Activated naive CD4-positive, alpha-beta T cell (primary cell): ENCODE measurements at regions not wholly inside any gene's neighbourhood (a gene's known extent, or its start where the extent isn't known, plus 50 kb on each side); places are given as distances from the start of the nearest gene placed in this dataset.
"Not testable (repeated sequence)": the region's sequence is repeated elsewhere in the genome, so short reads cannot be mapped to it uniquely, and the experiment has no call there.

ENCODE experiments used
- DNase-seq, 4 experiments: peaks; one replicate each; lab custom pipeline; 2025; lab: John Stamatoyannopoulos, UW

DNA sequence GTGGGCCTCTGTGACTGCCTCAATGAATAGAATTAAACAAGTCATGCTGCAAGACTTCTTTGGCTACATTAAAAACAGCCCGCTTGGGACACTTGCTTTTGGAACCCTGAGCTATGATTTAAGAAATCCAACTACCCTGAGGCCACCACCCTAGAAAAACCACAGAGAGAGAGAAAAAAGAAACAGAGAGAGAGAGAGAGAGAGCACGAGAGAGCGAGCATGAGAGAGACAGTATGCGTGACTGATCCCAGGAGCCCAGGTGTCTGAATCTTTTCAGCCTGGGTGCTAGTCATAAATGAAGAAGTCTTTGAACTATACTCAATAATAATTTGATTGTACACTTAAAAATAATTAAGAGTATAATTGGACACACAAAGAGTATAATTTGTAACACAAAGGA is 123.1 kb upstream of the FREM1 start:
- no peak for DNase-seq

DNA sequence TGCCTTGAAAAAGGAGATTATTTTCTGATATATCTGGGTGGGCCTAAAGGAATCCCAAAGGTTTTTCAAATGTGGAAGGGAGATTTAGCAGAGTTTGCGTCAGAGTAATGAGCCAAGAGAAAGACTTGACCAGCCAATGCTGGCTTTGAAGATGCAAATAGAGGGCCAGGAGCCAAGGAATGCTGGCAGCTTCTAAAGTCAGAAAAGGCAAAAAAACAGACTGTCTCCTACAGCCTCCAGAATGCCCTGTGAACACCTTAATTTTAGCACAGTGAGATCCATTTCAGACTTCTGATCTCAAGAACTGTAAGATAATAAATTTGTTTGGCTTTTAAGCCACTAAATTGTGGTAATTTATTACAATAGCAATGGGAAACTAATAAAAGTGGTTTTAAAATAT is 122.6 kb upstream of the FREM1 start:
- DNase-seq = no peak

DNA sequence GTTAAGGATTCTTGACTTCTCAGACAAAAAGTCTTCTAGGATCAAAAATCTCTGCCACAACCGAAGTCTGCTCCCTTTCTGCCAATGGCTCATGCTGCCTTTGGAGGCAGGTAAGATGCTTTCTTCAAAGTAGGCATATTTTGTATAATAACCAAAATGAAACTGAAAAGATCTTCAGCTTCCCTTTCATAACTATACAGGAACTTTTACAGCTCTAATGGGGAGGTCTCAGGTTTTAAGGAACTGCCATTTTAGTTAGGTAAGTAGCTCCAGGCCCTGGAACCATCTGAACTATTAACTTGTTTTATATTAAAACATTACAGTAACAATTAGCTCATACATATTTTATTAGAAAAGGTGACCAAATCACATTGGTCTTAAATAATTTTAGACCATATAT is 110.9 kb upstream of the FREM1 start:
- DNase-seq = no peak

DNA sequence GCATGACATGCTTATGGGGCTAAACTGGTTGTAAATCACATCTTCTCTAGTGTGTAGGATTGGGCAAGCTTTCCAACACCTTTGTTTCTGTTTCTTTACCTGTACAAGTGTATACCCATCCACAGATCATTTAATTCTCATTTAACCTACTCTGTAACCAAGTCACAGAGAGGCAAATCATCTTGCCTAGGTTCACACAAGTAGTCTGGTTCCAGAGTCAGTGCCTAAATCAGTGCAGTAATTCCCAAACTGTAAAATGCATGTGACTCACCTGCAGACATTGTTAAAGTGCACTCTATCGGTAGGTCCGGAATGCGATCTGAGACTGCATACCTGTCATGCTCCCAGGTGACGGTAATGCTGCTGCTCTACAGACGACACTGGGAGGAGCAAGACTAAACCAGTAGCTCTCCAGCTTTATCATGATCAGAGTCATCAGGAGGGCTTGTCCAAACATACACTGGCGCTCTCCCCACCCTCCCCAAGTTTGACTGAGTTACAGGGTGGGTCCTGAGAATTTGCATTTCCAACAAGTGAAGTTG is 107.9 kb upstream of the FREM1 start:
- no peak for DNase-seq

DNA sequence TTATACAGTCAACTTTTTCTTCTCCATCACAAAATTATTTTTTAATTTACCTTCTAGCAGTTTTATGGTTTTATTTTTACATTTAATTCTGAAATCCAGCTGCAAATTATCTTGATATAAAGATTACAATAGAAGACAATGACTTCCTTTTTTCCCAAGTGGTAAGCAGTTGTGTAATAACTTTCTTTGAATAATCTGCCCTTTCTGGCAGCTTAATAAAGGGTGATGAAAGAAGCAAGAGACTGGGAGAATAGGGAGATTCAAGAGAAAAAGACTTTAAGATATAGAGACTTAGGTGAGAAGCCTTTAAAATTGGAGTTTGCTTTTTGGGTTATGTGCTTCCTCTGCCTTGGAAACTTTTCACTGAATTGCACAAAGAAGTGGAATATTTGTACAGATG is 100.4 kb upstream of the FREM1 start:
- DNase-seq = no peak

DNA sequence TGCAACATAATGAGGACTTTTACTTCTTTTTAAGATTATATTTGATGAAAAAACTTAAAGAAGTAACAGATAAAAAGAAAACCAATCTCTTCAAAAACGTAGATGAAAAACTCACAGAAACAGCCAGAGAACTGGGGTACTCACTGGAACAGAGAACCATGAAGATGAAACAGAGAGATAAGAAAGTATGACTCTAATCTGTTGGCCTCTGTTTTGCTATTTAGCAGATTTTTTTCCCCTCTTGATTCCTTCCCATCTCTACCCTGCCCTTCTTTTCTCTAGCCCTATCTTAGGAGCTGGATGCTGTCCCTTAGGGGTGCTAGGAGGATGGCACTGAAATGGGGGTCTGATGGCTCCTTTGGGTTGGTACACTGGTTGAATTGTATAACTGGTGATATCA is 97.5 kb upstream of the FREM1 start:
- DNase-seq = no peak

DNA sequence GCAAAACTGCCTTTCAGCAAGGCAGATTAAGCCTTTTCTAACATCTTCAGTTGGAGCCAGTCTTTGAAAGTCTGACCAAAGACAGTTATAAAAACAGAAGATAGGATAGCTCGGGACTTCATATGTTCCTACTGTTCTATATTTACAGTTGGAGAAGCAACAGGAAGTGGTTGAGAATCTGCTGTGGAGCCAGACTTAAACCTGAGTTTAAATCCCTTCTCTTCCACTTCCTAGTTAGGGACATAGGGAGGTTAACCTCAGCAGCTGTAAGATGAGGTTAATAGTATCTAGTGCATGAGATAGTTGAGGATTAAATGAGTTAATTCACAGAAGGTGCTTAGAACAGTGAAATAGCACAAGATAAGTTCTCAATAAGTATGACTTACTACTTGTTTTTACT is 84.5 kb upstream of the FREM1 start:
- no peak for DNase-seq

DNA sequence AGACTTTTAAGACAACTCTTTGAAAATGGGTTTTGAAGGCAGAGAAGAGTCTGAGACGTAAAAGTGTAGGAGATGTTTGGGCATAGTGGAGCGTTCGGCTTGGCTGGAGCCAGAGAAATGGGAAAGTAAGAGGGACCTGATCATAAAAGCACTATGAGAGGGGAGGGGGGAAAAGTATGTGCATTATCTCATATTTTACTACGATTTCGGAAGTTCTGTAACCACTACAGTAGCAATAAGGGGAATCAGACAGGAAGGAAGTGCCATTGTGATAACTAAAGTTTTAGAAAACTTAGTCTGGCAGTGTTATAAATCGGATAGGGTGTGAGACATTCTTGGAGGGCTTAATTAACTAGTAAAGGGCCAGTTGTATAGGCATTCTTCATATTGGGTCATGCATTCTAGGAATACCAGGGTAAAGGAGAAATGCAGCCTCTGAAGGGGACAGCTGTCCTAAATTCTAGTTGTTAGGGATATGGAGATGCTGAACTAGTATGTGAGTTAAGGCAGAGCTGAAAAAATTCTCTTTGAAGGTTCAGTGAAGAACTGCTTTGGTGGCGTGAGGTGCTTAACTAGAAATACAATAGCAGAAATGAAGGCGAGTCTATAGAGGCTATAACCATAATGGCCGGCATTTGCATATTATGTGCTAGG is 83.8 kb upstream of the FREM1 start:
- no peak for DNase-seq

DNA sequence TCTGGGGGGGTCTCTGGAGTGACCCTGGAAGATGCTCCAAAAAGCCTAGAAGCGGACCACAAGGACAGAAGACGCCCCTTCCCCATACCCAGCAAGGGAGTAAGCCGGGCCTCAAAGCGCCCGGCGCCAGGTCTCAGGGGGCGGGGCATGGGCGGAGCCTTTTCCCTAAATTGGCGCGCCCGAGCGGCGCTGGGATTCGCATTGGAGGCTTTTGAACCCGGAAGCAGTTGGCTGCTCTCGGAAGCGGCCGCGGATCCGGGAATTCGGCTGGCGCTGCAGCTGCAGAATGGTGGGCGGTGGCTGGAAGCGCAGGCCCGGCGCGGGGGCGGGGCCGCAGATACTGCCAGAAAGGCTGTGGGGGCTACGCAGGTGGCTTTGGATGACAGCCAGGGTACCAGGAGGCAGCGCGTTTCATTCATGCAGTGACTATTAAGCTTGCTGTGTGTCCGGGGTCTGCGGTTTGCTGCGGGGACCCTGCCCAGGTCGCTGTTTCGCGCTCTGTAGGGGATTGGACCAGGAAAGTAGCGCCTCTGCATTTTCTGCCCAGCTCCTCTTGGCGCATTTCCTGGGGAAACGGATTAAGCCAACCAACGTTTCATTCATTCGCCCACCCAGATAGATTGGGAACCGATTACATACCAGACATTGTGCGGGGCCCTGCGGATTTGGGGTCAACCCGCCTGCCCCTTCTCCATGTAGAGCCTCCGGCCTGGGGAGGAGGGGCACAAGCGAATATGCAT is 83.0 kb upstream of the FREM1 start:
- peak in 2 of 4 experiments; percentile 10 to 36 for DNase-seq

DNA sequence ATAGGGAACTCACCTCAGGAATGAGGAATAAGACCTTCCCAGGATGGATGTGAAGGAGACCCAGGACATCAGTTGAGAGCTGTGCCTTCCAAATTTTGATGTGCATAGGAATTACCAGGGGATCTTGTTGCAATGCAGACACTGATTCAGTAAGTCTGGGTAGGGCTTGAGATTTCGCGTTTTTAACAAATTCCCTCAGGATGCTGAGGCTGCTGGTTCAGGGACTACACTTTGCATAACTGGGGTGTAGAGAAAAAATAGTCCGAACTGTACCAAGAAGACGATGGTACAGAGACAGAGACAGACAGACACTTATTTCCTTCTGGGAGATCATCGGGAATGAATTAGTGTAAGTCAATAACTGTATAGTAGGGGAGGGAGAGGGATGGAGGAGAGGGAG is 82.3 kb upstream of the FREM1 start:
- no peak for DNase-seq

DNA sequence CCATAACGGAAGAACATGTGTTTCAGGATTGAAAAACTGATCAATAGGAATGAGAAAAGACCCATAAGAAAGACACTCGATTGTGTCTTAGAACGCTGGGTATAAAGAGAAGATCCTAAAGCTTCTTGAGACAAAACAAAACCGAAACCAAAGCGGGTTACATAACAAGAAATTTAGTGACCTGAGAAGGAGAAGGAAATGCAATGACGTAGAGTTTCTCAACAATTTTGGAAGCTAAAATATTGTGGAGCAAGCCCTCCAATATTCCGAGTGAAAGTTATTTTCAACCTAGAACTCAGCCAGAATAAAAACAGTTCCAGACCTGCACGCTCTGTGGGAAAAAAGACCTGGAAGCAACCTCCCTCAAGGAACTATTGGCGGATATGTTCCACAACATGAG is 81.9 kb upstream of the FREM1 start:
- no peak for DNase-seq

DNA sequence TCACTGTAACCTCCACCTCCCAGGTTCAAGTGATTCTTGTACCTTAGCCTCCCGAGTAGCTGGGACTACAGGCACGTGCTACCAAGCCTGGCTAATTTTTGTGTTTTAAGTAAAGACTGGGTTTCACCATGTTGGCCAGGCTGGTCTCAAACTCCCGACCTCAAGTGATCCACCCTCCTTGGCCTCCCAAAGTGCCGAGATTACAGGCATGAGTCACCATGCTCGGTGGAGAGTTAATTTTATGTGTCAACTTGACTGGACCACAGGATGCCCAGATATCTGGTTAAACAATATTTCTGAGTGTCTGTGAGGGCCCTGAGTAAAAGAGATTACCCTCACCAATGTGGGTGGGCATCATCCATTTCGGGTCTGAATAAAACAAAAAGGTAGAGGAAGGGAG is 80.4 kb upstream of the FREM1 start:
- DNase-seq = not testable (repeated sequence)

DNA sequence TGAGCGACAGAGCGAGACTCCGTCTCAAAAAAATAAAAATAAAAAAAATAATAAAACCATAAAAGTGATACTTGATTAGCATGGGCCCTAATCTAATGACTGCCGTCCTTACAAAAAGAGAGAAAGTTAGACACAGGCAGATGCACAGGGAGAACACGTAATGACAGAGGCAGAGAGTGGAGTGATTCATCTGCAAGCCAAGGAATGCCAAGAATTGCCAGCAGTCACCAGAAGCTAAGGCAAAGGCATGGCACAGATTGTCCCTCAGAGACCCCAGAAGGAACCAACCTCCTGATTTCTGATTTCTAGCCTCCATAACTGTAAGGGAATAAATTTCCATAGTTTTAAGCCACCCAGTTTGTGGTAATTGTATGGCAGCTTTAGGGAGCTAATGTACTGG is 79.6 kb upstream of the FREM1 start:
- no peak for DNase-seq

DNA sequence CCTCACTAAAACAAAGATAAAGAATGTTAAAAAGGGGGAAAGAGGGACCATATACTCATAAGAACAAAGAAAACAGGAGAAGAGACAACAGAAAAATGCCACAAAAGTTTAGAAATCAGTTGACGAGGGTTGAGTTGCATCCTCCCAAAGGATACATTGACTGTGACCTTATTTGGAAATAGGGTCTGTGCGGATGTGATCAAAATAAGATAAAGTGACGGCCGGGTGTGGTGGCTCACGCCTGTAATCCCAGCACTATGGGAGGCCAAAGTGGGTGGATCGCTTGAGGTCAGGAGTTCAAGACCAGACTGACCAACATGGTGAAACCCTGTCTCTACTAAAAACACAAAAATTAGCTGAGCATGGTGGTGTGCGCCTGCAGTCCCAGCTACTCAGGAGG is 79.1 kb upstream of the FREM1 start:
- DNase-seq = not testable (repeated sequence)

DNA sequence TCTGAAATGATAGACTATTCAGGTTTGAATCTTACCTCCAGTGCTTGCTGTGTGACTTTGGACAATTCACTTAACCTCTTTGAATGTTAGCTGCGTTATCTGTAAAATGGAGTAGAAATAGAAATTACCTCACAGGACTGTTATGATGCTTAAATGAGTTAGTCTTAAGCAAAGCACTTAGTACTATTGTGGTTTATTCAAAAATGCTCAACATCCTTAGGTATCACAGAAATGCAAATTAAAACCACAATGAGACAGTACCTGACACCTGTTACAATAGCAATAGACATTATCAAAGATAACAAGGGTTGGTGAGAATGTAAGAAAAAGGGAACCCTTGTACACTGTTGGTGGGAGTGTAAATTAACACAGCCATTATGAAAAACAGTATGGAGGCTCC is 77.6 kb upstream of the FREM1 start:
- no peak for DNase-seq

DNA sequence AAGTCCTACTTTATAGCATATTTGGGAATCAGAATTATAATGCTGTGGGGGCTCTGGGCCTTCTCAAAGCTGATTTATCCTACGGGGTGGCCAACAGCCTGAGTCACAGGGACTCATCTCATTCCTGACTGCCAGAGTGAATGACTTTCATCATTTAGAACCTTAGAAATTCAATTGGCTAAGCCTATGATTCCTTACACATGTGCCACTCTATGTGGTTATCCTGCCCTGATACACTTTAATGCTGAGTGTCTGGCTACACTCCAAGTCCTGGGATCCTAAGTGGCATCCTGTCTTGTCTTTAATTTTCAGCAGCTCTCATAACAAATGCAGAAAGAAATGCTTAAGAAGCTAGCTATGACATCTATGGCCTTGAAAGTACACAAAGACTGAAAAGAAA is 75.2 kb upstream of the FREM1 start:
- DNase-seq = no peak

DNA sequence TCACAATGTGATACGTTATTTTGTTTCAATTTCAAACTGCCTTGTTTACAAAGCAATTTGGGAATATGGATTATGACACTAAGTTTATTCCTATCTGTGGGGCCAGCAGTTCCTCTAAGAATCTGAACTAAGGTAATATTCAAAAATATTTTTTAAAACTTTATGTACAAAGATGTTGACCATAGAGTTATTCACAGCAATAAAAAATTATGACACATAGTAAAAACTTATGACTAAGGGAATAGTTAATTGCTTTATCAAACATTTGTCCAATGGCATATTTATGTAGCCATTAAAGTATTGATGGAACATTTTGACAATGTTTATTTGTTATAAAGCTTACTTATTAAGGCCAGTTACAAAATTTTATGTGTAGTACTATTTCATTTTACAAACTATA is 73.4 kb upstream of the FREM1 start:
- DNase-seq = no peak

DNA sequence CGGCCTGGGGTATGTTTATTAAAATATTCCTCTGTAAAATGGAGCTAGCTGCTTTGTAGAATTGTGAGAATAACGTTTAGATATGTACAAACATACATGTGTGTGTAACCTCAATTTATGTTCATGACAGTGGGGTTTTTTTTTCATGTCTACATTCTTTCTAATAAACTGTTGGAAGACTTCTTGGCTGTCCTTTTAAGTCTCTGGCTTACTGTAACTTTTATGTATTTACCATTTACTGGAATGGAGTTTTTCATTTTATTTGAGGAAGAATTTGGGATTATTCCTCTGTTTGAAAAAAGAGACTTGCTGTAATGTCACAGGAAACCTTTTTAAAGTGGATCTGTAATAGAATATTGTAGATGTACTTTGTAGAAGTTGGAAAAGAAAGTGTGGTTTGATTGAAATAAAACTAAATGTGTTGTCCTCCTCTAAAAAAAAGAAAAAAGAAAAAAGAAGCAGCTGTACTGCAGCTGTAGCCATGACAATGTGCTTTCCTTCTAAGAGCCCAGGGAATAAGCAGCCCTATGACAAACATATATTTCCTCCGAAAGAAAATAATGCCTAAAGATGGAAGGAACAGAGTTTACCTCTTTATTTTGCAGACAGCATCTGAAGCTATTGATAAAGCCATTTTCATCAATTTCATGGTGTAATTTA is 71.2 kb upstream of the FREM1 start:
- DNase-seq = no peak

DNA sequence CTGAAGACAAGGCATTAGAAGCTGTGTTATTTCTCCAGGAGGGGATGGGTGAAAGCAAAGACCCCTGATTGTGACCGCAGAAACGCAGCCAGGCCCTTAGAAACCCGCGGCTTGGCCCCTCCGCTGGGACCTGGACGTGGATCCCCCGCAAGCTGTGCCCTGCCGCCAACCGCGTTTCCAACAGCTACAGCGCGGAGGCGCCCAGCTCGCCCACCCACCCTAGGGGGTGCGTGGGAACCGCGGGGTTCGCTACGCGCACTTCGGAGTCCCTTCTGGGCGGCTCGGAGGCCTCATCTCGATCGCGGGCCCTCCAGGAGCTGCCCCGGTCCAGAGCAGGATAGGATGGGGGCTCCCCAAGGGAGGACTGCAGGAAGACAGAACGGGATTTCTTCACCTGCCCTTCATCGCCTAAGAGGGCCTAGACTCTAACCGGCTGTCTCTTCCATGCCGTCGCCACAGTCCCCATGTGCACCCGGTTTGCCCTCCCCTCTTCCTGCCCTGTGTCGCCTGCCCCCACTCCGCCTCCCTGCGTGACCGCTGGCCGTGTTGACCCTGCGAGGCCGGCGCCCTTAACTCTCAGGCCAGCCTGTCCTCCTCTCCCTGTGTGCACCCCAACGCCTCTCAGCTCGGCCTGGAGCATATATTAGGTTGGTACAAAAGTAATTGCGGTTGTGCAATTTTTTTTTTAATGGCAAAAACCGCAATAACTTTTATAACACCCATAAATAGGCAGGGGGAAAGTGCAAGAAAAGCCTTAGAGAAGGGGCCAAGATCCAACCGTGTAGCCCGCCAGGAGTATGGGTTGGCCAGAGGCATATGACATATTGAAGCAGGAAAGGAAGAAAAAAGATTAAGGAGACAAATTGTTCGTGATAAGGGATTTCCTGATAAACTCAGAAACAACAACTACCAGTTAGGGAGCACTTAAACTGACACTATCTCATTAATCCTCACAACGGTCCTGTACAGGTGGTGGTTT is 68.1 kb upstream of the FREM1 start:
- DNase-seq = no peak

DNA sequence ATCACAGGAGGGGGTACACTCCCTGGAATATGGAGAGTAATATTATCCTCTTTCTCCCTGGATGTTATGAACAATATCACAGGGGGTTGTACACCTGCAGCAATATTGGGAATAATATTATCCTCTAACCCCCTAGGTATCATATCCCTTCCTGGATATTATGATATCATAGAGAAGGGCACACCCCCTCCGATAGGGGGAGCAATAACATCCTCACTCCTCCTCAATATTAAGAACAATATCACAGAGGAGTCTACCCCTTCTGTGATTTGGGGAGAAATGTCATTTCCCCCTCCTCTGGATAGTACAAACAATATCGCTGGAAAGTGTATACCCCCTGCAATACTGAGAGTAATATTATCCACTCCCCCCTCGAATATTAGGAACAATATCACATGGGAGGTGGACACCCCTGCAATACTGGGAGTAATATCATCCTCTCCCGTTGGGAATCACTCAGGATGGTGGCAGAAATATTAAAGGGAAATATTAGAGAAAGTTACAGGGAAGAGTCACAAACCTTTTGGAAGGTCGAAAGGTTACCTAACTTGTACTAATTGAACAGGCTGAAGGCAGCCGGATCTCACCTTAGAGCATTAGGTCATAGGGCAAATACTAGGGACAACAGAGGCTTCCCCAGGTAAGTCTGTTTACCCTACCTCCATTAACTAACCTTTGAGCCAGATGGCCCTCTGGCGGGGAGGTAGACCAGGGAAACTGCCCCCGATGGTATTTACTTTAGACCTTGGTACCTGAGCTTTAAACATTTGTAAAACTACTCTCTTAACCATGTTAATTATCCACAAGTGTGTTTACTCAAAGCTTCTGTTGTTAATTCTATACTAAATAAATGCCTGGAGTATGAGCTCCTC is 57.5 kb upstream of the FREM1 start:
- no peak for DNase-seq
